ENCODE measurements at regions not wholly inside any gene's neighbourhood (a gene's known extent, or its start where the extent isn't known, plus 50 kb on each side); places are given as distances from the start of the nearest gene placed in this dataset.
"Not testable (repeated sequence)": the region's sequence is repeated elsewhere in the genome, so short reads cannot be mapped to it uniquely, and the experiment has no call there.

GRCh38 chr1:70608815-70609214 lies 197.7 kb downstream of the CTH start:
- ATAC-seq, result no peak
- H3K4me1 Mint-ChIP-seq, result no peaks in the 10 kb centered on the region
- no peaks in the 10 kb centered on the region for H3K27me3 Mint-ChIP-seq
- H3K4me3 Mint-ChIP-seq, result no peak overlapping the region
- H3K36me3 Mint-ChIP-seq, result no peaks in the 10 kb centered on the region
- no peak overlapping the region for H3K27ac Mint-ChIP-seq
- no peaks in the 10 kb centered on the region for H3K9me3 Mint-ChIP-seq

GRCh38 chr1:70610164-70610563 lies 199.1 kb downstream of the CTH start:
- not testable (repeated sequence) for H3K9me3 Mint-ChIP-seq, H3K36me3 Mint-ChIP-seq, H3K4me1 Mint-ChIP-seq, H3K27me3 Mint-ChIP-seq, H3K4me3 Mint-ChIP-seq, H3K27ac Mint-ChIP-seq, ATAC-seq

GRCh38 chr1:70616946-70617345 lies 205.9 kb downstream of the CTH start:
- Mint-ChIP-seq H3K9me3 (peaks cover 17% of the 10 kb centered on the region), H3K4me1 (no peaks in the 10 kb centered on the region), H3K4me3 (no peak overlapping the region), H3K36me3 (no peaks in the 10 kb centered on the region), H3K27me3 (no peaks in the 10 kb centered on the region), H3K27ac (no peak overlapping the region)
- ATAC-seq, result no peak

GRCh38 chr1:70617728-70618127 lies 206.7 kb downstream of the CTH start:
- Mint-ChIP-seq H3K36me3 (no peaks in the 10 kb centered on the region), H3K9me3 (peaks cover 17% of the 10 kb centered on the region), H3K4me1 (no peaks in the 10 kb centered on the region), H3K27me3 (no peaks in the 10 kb centered on the region), H3K27ac (no peak overlapping the region), H3K4me3 (no peak overlapping the region)
- ATAC-seq, result no peak

GRCh38 chr1:70627910-70628309 lies 216.8 kb downstream of the CTH start:
- H3K27ac Mint-ChIP-seq, result no peak overlapping the region
- no peak for ATAC-seq
- no peak overlapping the region for H3K4me3 Mint-ChIP-seq
- H3K9me3 Mint-ChIP-seq, result no peaks in the 10 kb centered on the region
- no peaks in the 10 kb centered on the region for H3K27me3 Mint-ChIP-seq
- no peaks in the 10 kb centered on the region for H3K36me3 Mint-ChIP-seq
- no peaks in the 10 kb centered on the region for H3K4me1 Mint-ChIP-seq

- Mint-ChIP-seq H3K27ac (no peak overlapping the region), H3K36me3 (no peaks in the 10 kb centered on the region), H3K4me3 (no peak overlapping the region), H3K4me1 (no peaks in the 10 kb centered on the region), H3K27me3 (no peaks in the 10 kb centered on the region), H3K9me3 (no peaks in the 10 kb centered on the region)
- no peak for ATAC-seq
Measured at GRCh38 chr1:70628973-70629372, 217.9 kb downstream of the CTH start.

GRCh38 chr1:70633004-70633403 lies 221.9 kb downstream of the CTH start:
- Mint-ChIP-seq H3K4me1 (no peaks in the 10 kb centered on the region), H3K27ac (no peak overlapping the region)

GRCh38 chr1:70635868-70636267 lies 224.8 kb downstream of the CTH start:
- H3K27ac Mint-ChIP-seq, result no peak overlapping the region
- no peaks in the 10 kb centered on the region for H3K4me1 Mint-ChIP-seq
- ATAC-seq, result no peak
- no peak overlapping the region for H3K4me3 Mint-ChIP-seq
- H3K27me3 Mint-ChIP-seq, result peaks cover 8% of the 10 kb centered on the region
- H3K36me3 Mint-ChIP-seq, result no peaks in the 10 kb centered on the region
- peaks cover 3% of the 10 kb centered on the region for H3K9me3 Mint-ChIP-seq

More at GRCh38 chr1:70633004-70633403, 221.9 kb downstream of the CTH start:
- no peaks in the 10 kb centered on the region for H3K36me3 Mint-ChIP-seq
- H3K4me3 Mint-ChIP-seq, result no peak overlapping the region
- no peak for ATAC-seq
- H3K27me3 Mint-ChIP-seq, result no peaks in the 10 kb centered on the region
- H3K9me3 Mint-ChIP-seq, result peaks cover 3% of the 10 kb centered on the region

- no peak for ATAC-seq
- Mint-ChIP-seq H3K36me3 (no peaks in the 10 kb centered on the region), H3K27ac (no peak overlapping the region), H3K4me3 (no peak overlapping the region), H3K9me3 (no peaks in the 10 kb centered on the region), H3K4me1 (no peaks in the 10 kb centered on the region), H3K27me3 (peaks cover 8% of the 10 kb centered on the region)
Measured at GRCh38 chr1:70641868-70642267, 230.8 kb downstream of the CTH start.

- ATAC-seq, result no peak
- Mint-ChIP-seq H3K4me1 (no peaks in the 10 kb centered on the region), H3K4me3 (no peak overlapping the region), H3K36me3 (no peaks in the 10 kb centered on the region), H3K27me3 (peaks cover 6% of the 10 kb centered on the region), H3K27ac (no peak overlapping the region), H3K9me3 (peaks cover 3% of the 10 kb centered on the region)
Measured at GRCh38 chr1:70656361-70656760, 245.3 kb downstream of the CTH start.

- Mint-ChIP-seq H3K9me3 (peaks cover 3% of the 10 kb centered on the region), H3K36me3 (no peaks in the 10 kb centered on the region), H3K27me3 (no peaks in the 10 kb centered on the region), H3K4me3 (no peak overlapping the region), H3K27ac (no peak overlapping the region), H3K4me1 (no peaks in the 10 kb centered on the region)
- no peak for ATAC-seq
Measured at GRCh38 chr1:70659891-70660290, 248.8 kb downstream of the CTH start.

GRCh38 chr1:70666381-70667140 lies 255.5 kb downstream of the CTH start:
- H3K4me1 Mint-ChIP-seq, result no peaks in the 10 kb centered on the region
- ATAC-seq, result no peak
- H3K27ac Mint-ChIP-seq, result no peak overlapping the region
- H3K4me3 Mint-ChIP-seq, result no peak overlapping the region
- no peaks in the 10 kb centered on the region for H3K9me3 Mint-ChIP-seq
- H3K27me3 Mint-ChIP-seq, result no peaks in the 10 kb centered on the region
- no peaks in the 10 kb centered on the region for H3K36me3 Mint-ChIP-seq

- no peak for ATAC-seq
- Mint-ChIP-seq H3K4me1 (no peaks in the 10 kb centered on the region), H3K9me3 (no peaks in the 10 kb centered on the region), H3K27ac (no peak overlapping the region), H3K4me3 (no peak overlapping the region), H3K27me3 (no peaks in the 10 kb centered on the region), H3K36me3 (no peaks in the 10 kb centered on the region)
Measured at GRCh38 chr1:70667494-70668170, 256.6 kb downstream of the CTH start.

- H3K36me3 Mint-ChIP-seq, result no peaks in the 10 kb centered on the region
- peaks cover 10% of the 10 kb centered on the region for H3K4me1 Mint-ChIP-seq
- no peaks in the 10 kb centered on the region for H3K27me3 Mint-ChIP-seq
- ATAC-seq, result no peak
- H3K27ac Mint-ChIP-seq, result no peak overlapping the region
- no peaks in the 10 kb centered on the region for H3K9me3 Mint-ChIP-seq
- H3K4me3 Mint-ChIP-seq, result no peak overlapping the region
Measured at GRCh38 chr1:70671006-70671405, 259.9 kb downstream of the CTH start.

GRCh38 chr1:70672442-70672888 lies 261.4 kb downstream of the CTH start:
- H3K4me3 Mint-ChIP-seq, result no peak overlapping the region
- no peaks in the 10 kb centered on the region for H3K9me3 Mint-ChIP-seq
- H3K27ac Mint-ChIP-seq, result no peak overlapping the region
- no peak for ATAC-seq
- no peaks in the 10 kb centered on the region for H3K27me3 Mint-ChIP-seq
- H3K36me3 Mint-ChIP-seq, result no peaks in the 10 kb centered on the region
- peaks cover 11% of the 10 kb centered on the region for H3K4me1 Mint-ChIP-seq
